ENCODE measurements at regions not wholly inside any gene's neighbourhood (a gene's known extent, or its start where the extent isn't known, plus 50 kb on each side); places are given as distances from the start of the nearest gene placed in this dataset.

GRCh38 chr15:62253294-62253693 is 88.2 kb upstream of the C2CD4B start:
- TF ChIP-seq CTCF (conservative IDR thresholded peaks at IDR 0.05) (no peak), ZFX (IDR thresholded peaks at IDR 0.05) (no peak)
